Nephron progenitor cell (in vitro differentiated cells): ENCODE measurements at regions not wholly inside any gene's neighbourhood (a gene's known extent, or its start where the extent isn't known, plus 50 kb on each side); places are given as distances from the start of the nearest gene placed in this dataset.

Experiments
- DNase-seq: peaks from one replicate; pipeline ENCODE4 v3.0.0; 2021
- H3K27ac Mint-ChIP-seq: 2 replicates; pipeline ENCODE4 v1.8.0; 2021; ENCODE audit warnings: mild to moderate bottlenecking, moderate library complexity, mixed read lengths
- H3K27me3 Mint-ChIP-seq: 2 replicates; pipeline ENCODE4 v1.8.0; 2021; ENCODE audit warnings: mild to moderate bottlenecking, low read depth, mixed read lengths; ENCODE audit not compliant: poor library complexity
- H3K36me3 Mint-ChIP-seq: 2 replicates; pipeline ENCODE4 v1.8.0; 2021; ENCODE audit warnings: low read depth, mixed read lengths
- H3K4me1 Mint-ChIP-seq: 2 replicates; pipeline ENCODE4 v1.8.0; 2021; ENCODE audit warnings: mixed read lengths
- H3K4me3 Mint-ChIP-seq: 2 replicates; pipeline ENCODE4 v1.8.0; 2021; ENCODE audit warnings: mild to moderate bottlenecking, moderate library complexity, mixed read lengths
- H3K9me3 Mint-ChIP-seq: 2 replicates; pipeline ENCODE4 v1.8.0; 2021; ENCODE audit warnings: mild to moderate bottlenecking, moderate library complexity, mixed read lengths
- TF ChIP-seq, protein P1 (sequence below): fragments of 200-600 bp; sonication (generic); IDR thresholded peaks from 2 replicates; pipeline ENCODE4 v1.5.0; 2021; ENCODE audit warnings: antibody characterized with exemption

DNA sequence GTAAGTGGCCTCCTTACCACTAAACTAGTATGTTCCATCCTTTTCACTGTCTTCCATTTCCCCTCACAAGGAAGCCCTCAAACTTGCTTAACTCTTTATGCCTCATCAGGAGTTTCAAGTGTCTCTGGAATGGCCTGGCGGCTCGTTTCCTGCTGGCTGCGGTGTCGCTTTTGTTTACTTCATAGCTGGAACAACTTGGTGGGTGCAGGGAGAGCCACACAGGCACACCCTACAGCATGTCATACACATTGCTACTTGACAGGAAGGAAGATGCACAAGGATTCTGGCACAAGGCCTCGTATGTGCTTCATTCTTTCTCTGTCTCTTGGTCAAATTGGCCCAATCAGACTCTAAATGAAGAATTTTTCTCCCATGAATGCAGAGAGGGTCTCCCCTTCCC lies 488.3 kb downstream of the FOXO1 start:
- peak overlapping the region; percentile 23 for H3K4me3 Mint-ChIP-seq
- no peaks in the 10 kb centered on the region for H3K36me3 Mint-ChIP-seq
- peaks cover 4% of the 10 kb centered on the region for H3K9me3 Mint-ChIP-seq
- DNase-seq: no peak
- H3K27ac Mint-ChIP-seq: peak overlapping the region; percentile 90
- peaks cover 8% of the 10 kb centered on the region for H3K27me3 Mint-ChIP-seq
- TF ChIP-seq, protein P1, sequence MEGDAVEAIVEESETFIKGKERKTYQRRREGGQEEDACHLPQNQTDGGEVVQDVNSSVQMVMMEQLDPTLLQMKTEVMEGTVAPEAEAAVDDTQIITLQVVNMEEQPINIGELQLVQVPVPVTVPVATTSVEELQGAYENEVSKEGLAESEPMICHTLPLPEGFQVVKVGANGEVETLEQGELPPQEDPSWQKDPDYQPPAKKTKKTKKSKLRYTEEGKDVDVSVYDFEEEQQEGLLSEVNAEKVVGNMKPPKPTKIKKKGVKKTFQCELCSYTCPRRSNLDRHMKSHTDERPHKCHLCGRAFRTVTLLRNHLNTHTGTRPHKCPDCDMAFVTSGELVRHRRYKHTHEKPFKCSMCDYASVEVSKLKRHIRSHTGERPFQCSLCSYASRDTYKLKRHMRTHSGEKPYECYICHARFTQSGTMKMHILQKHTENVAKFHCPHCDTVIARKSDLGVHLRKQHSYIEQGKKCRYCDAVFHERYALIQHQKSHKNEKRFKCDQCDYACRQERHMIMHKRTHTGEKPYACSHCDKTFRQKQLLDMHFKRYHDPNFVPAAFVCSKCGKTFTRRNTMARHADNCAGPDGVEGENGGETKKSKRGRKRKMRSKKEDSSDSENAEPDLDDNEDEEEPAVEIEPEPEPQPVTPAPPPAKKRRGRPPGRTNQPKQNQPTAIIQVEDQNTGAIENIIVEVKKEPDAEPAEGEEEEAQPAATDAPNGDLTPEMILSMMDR: no peak
- H3K4me1 Mint-ChIP-seq: peaks cover 31% of the 10 kb centered on the region

- Mint-ChIP-seq H3K4me3 (peak overlapping the region; percentile 61), H3K27ac (no peak overlapping the region), H3K27me3 (peaks cover 5% of the 10 kb centered on the region), H3K9me3 (peaks cover 4% of the 10 kb centered on the region), H3K36me3 (no peaks in the 10 kb centered on the region), H3K4me1 (peaks cover 23% of the 10 kb centered on the region)
- TF ChIP-seq, protein P1: no peak
- no peak for DNase-seq
Observed at GRCh38 chr13:40179445-40180281, 486.8 kb downstream of the FOXO1 start.

- no peak for DNase-seq
- no peaks in the 10 kb centered on the region for H3K36me3 Mint-ChIP-seq
- TF ChIP-seq, protein P1: no peak
- no peaks in the 10 kb centered on the region for H3K27me3 Mint-ChIP-seq
- H3K27ac Mint-ChIP-seq: no peak overlapping the region
- H3K4me1 Mint-ChIP-seq: peaks cover 23% of the 10 kb centered on the region
- H3K9me3 Mint-ChIP-seq: peaks cover 4% of the 10 kb centered on the region
- no peak overlapping the region for H3K4me3 Mint-ChIP-seq
Observed at GRCh38 chr13:40180776-40181175, 485.7 kb downstream of the FOXO1 start.

DNA sequence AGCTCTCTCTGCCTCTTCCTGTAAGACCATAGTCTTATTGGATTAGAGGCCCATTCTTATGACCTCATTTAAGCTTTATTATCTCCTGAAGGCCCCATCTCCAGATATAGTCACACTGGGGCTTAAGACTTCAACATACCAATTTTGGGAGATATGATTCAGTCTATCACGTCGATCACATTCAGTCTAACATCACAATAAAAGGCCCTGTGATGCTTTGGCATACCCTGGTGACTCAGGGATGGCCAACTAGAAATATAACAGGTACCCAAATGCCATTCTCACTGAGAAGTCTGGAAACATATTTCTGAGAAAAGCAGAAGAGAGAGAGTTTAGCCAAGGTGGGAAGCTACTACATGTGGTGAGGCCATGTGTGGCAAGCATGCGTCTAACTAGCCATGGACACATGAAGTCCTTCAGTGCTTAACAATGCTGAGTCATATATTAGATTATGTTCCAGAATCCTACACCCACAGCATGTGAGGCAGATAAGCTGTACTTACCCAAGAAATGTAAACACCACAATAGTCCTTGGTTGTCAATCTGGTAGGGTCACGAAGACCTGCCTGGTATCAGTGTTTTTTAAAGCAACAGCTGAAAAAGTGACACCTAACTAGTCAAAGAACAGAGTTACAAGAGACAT lies 485.1 kb downstream of the FOXO1 start:
- no peak for DNase-seq
- H3K4me1 Mint-ChIP-seq: peaks cover 26% of the 10 kb centered on the region
- no peaks in the 10 kb centered on the region for H3K27me3 Mint-ChIP-seq
- peaks cover under 1% of the 10 kb centered on the region for H3K9me3 Mint-ChIP-seq
- no peaks in the 10 kb centered on the region for H3K36me3 Mint-ChIP-seq
- TF ChIP-seq, protein P1: no peak
- H3K4me3 Mint-ChIP-seq: no peak overlapping the region
- no peak overlapping the region for H3K27ac Mint-ChIP-seq

- DNase-seq: no peak
- TF ChIP-seq, protein P1: no peak
- H3K27ac Mint-ChIP-seq: no peak overlapping the region
- H3K4me1 Mint-ChIP-seq: peaks cover 28% of the 10 kb centered on the region
- H3K9me3 Mint-ChIP-seq: no peaks in the 10 kb centered on the region
- H3K4me3 Mint-ChIP-seq: no peak overlapping the region
- H3K36me3 Mint-ChIP-seq: no peaks in the 10 kb centered on the region
- no peaks in the 10 kb centered on the region for H3K27me3 Mint-ChIP-seq
Observed at GRCh38 chr13:40182591-40182990, 483.9 kb downstream of the FOXO1 start.
